Posterior vena cava (tissue), 2 donors: ENCODE measurements at regions not wholly inside any gene's neighbourhood (a gene's known extent, or its start where the extent isn't known, plus 50 kb on each side); places are given as distances from the start of the nearest gene placed in this dataset.
"Not testable (repeated sequence)": the region's sequence is repeated elsewhere in the genome, so short reads cannot be mapped to it uniquely, and the experiment has no call there.

Experiments
- DNase-seq: peaks from one replicate; pipeline ENCODE4 v3.0.0-alpha.2; 2020; ENCODE audit warnings: low spot score
- intact Hi-C, 2 donors: fragments of 100-400 bp; cut with DNase I; formaldehyde crosslinking; loops; one replicate each; pipeline versions ENCODE4 v1.14.1 to v1.14.2; 2022 to 2023
- donor health status: DM: yes; HTN: yes; CAD: no.
- donor health status: DM: yes; HTN: yes; CAD: no.

- no peak for DNase-seq
- intact Hi-C loops = no loop called here
Measured at GRCh38 chr4:18130256-18130655, 108.7 kb upstream of the LCORL start.

GRCh38 chr4:18128241-18128640 is 106.7 kb upstream of the LCORL start:
- DNase-seq = no peak
- intact Hi-C loops = no loop called here

- no peak for DNase-seq
- intact Hi-C loops = no loop called here
Measured at GRCh38 chr4:18127030-18127429, 105.5 kb upstream of the LCORL start.

- intact Hi-C loops = no loop called here
- no peak for DNase-seq
Measured at GRCh38 chr4:18113710-18114331, 92.3 kb upstream of the LCORL start.

GRCh38 chr4:18111081-18111480 is 89.5 kb upstream of the LCORL start:
- intact Hi-C loops = no loop called here
- DNase-seq = no peak

GRCh38 chr4:18110099-18110498 is 88.5 kb upstream of the LCORL start:
- intact Hi-C loops = no loop called here
- no peak for DNase-seq

GRCh38 chr4:18109676-18110075 is 88.1 kb upstream of the LCORL start:
- intact Hi-C loops = no loop called here
- no peak for DNase-seq

GRCh38 chr4:18107848-18108528 is 86.4 kb upstream of the LCORL start:
- DNase-seq, intact Hi-C loops: not testable (repeated sequence)

GRCh38 chr4:18106620-18107019 is 85.1 kb upstream of the LCORL start:
- DNase-seq = no peak
- intact Hi-C loops = no loop called here

- intact Hi-C loops = no loop called here
Measured at GRCh38 chr4:18105030-18106011, 83.8 kb upstream of the LCORL start.

GRCh38 chr4:18103876-18104605 is 82.5 kb upstream of the LCORL start:
- no peak for DNase-seq
- intact Hi-C loops = no loop called here

More at GRCh38 chr4:18105030-18106011, 83.8 kb upstream of the LCORL start:
- DNase-seq = no peak

- intact Hi-C loops = no loop called here
- no peak for DNase-seq
Measured at GRCh38 chr4:18100657-18101056, 79.1 kb upstream of the LCORL start.

- DNase-seq, intact Hi-C loops: not testable (repeated sequence)
Measured at GRCh38 chr4:18090447-18090846, 68.9 kb upstream of the LCORL start.

GRCh38 chr4:18082236-18082635 is 60.7 kb upstream of the LCORL start:
- no peak for DNase-seq
- intact Hi-C loops = loop anchor here (2.0 kb wide), 2 partner anchors 15 to 29 kb away; no protein-coding TSS in a partner anchor

GRCh38 chr4:18081708-18082107 is 60.2 kb upstream of the LCORL start:
- no peak for DNase-seq
- intact Hi-C loops = loop anchor here (2.0 kb wide), 2 partner anchors 15 to 29 kb away; no protein-coding TSS in a partner anchor

- intact Hi-C loops = no loop called here
- DNase-seq = no peak
Measured at GRCh38 chr4:18077808-18078207, 56.3 kb upstream of the LCORL start.

- DNase-seq = no peak
- intact Hi-C loops = loop anchor here in 1 of 2 donors (1.0 kb wide), 1 partner anchor 7 kb away; no protein-coding TSS in a partner anchor
Measured at GRCh38 chr4:18075823-18076433, 54.4 kb upstream of the LCORL start.

- intact Hi-C loops = no loop called here
- DNase-seq = no peak
Measured at GRCh38 chr4:18071894-18072293, 50.3 kb upstream of the LCORL start.
